H9 (cell line): ENCODE measurements at regions not wholly inside any gene's neighbourhood (a gene's known extent, or its start where the extent isn't known, plus 50 kb on each side); places are given as distances from the start of the nearest gene placed in this dataset.

Experiments used
- DNase-seq: peaks from one replicate; pipeline ENCODE4 v3.0.0-alpha.2; 2017
- H2AFZ ChIP-seq: one replicate; pipeline ENCODE4 v1.6.1; 2013; ENCODE audit warnings: mild to moderate bottlenecking, low read length, control low read depth, moderate library complexity
- H2AK5ac ChIP-seq: 2 replicates; pipeline ENCODE4 v1.6.1; 2013; ENCODE audit warnings: low read length, control low read depth, mixed read lengths; ENCODE audit not compliant: insufficient read length
- H2BK120ac ChIP-seq: one replicate; pipeline ENCODE4 v1.6.1; 2013; ENCODE audit warnings: low read depth, mild to moderate bottlenecking, low read length, control low read depth, inconsistent platforms; ENCODE audit not compliant: poor library complexity, severe bottlenecking
- H2BK12ac ChIP-seq: 2 replicates; pipeline ENCODE4 v1.6.1; 2013; ENCODE audit warnings: low read length, control low read depth, mixed read lengths, low read depth; ENCODE audit not compliant: insufficient read length
- H2BK15ac ChIP-seq: 2 replicates; pipeline ENCODE4 v1.6.1; 2013; ENCODE audit warnings: low read depth, low read length, control low read depth
- H2BK20ac ChIP-seq: one replicate; pipeline ENCODE4 v1.6.1; 2013; ENCODE audit warnings: low read depth, mild to moderate bottlenecking, low read length, control low read depth, inconsistent platforms; ENCODE audit not compliant: poor library complexity, severe bottlenecking
- H2BK5ac ChIP-seq: 2 replicates; pipeline ENCODE4 v1.6.1; 2013; ENCODE audit warnings: low read length, control low read depth, mixed read lengths; ENCODE audit not compliant: insufficient read length
- H3K14ac ChIP-seq: 2 replicates; pipeline ENCODE4 v1.6.1; 2013; ENCODE audit warnings: low read length, control low read depth; ENCODE audit not compliant: insufficient read depth
- H3K18ac ChIP-seq: 2 replicates; pipeline ENCODE4 v1.6.1; 2013; ENCODE audit warnings: low read depth, mild to moderate bottlenecking, mixed read lengths, low read length, control low read depth; ENCODE audit not compliant: insufficient read length
- H3K23ac ChIP-seq: 2 replicates; pipeline ENCODE4 v1.6.1; 2013; ENCODE audit warnings: low read length, control low read depth, mixed read lengths, low read depth; ENCODE audit not compliant: insufficient read length
- H3K23me2 ChIP-seq: 2 replicates; pipeline ENCODE4 v1.6.1; 2013; ENCODE audit warnings: low read depth, mild to moderate bottlenecking, mixed read lengths, low read length, control low read depth; ENCODE audit not compliant: insufficient read length, poor library complexity, severe bottlenecking
- H3K27ac ChIP-seq: 2 replicates; pipeline ENCODE4 v1.5.1; 2013; ENCODE audit warnings: low read length, control low read depth, mixed read lengths, low read depth; ENCODE audit not compliant: insufficient read length
- H3K27me3 ChIP-seq: 2 replicates; pipeline ENCODE4 v1.6.1; 2013; ENCODE audit warnings: low read length, control low read depth, inconsistent platforms; ENCODE audit not compliant: insufficient read depth
- H3K4ac ChIP-seq: 2 replicates; pipeline ENCODE4 v1.6.1; 2013; ENCODE audit warnings: low read depth, mild to moderate bottlenecking, control low read depth, inconsistent platforms, low read length, moderate library complexity
- H3K4me1 ChIP-seq: 2 replicates; pipeline ENCODE4 v1.6.1; 2013; ENCODE audit warnings: low read length, control low read depth, inconsistent platforms; ENCODE audit not compliant: insufficient read depth
- H3K4me2 ChIP-seq: 2 replicates; pipeline ENCODE4 v1.6.1; 2013; ENCODE audit warnings: low read length, control low read depth, mixed read lengths; ENCODE audit not compliant: insufficient read length, insufficient read depth
- H3K56ac ChIP-seq: 2 replicates; pipeline ENCODE4 v1.6.1; 2013; ENCODE audit warnings: low read depth, mild to moderate bottlenecking, mixed read lengths, low read length, control low read depth; ENCODE audit not compliant: insufficient read length
- H3K79me1 ChIP-seq: 2 replicates; pipeline ENCODE4 v1.6.1; 2013; ENCODE audit warnings: low read depth, mild to moderate bottlenecking, moderate library complexity, low read length, control low read depth, inconsistent platforms; ENCODE audit not compliant: insufficient read depth, poor library complexity, severe bottlenecking
- H3K79me2 ChIP-seq: 2 replicates; pipeline ENCODE4 v1.6.1; 2013; ENCODE audit warnings: low read length, control low read depth, inconsistent platforms; ENCODE audit not compliant: insufficient read depth
- H3K9ac ChIP-seq: 2 replicates; pipeline ENCODE4 v1.6.1; 2013; ENCODE audit warnings: low read length, control low read depth, mixed read lengths; ENCODE audit not compliant: insufficient read length; ENCODE audit errors: extremely low read depth
- H3K9me3 ChIP-seq: one replicate; pipeline ENCODE4 v1.6.1; 2013; ENCODE audit warnings: low read depth, low read length, inconsistent platforms; ENCODE audit not compliant: control insufficient read depth
- H3T11ph ChIP-seq: one replicate; pipeline ENCODE4 v1.6.1; 2013; ENCODE audit warnings: mild to moderate bottlenecking, low read length, control low read depth, inconsistent platforms
- H4K20me1 ChIP-seq: one replicate; pipeline ENCODE4 v1.6.1; 2013; ENCODE audit not compliant: control insufficient read depth, insufficient read length, insufficient read depth
- H4K5ac ChIP-seq: 2 replicates; pipeline ENCODE4 v1.6.1; 2013; ENCODE audit warnings: low read depth, mild to moderate bottlenecking, mixed read lengths, low read length, control low read depth; ENCODE audit not compliant: insufficient read length
- H4K8ac ChIP-seq: replicated peaks from 2 replicates; pipeline ENCODE4 v1.6.1; 2013; ENCODE audit warnings: low read length, control low read depth, mixed read lengths, low read depth; ENCODE audit not compliant: insufficient read length
- H4K91ac ChIP-seq: 2 replicates; pipeline ENCODE4 v1.6.1; 2013; ENCODE audit warnings: low read depth, mild to moderate bottlenecking, moderate library complexity, mixed read lengths, low read length, control low read depth; ENCODE audit not compliant: insufficient read length
- H3K27ac Mint-ChIP-seq, 3 experiments: 2 replicates in 2 of 3; 3 replicates in 1 of 3; pipeline ENCODE4 v1.8.0; 2020 to 2021; ENCODE audit warnings: mixed read lengths in 3 of 3, mild to moderate bottlenecking in 1 of 3, moderate library complexity in 1 of 3
- H3K27me3 Mint-ChIP-seq: 2 replicates; pipeline ENCODE4 v1.8.0; 2021; ENCODE audit warnings: low read depth, mild to moderate bottlenecking, moderate library complexity, mixed read lengths
- H3K36me3 Mint-ChIP-seq, 3 experiments: 2 replicates in 2 of 3; 3 replicates in 1 of 3; pipeline ENCODE4 v1.8.0; 2020 to 2021; ENCODE audit warnings: low read depth in 3 of 3, mixed read lengths in 3 of 3; ENCODE audit not compliant: insufficient read depth in 1 of 3
- H3K4me1 Mint-ChIP-seq, 2 experiments: 2 replicates each; pipeline ENCODE4 v1.8.0; 2020; ENCODE audit warnings: mixed read lengths in 2 of 2
- H3K4me3 Mint-ChIP-seq, 2 experiments: 2 replicates in 1 of 2; 3 replicates in 1 of 2; pipeline ENCODE4 v1.8.0; 2020 to 2021; ENCODE audit warnings: mild to moderate bottlenecking in 2 of 2, mixed read lengths in 2 of 2, moderate library complexity in 1 of 2
- H3K9me3 Mint-ChIP-seq, 2 experiments: 2 replicates in 1 of 2; 3 replicates in 1 of 2; pipeline ENCODE4 v1.8.0; 2020; ENCODE audit warnings: mild to moderate bottlenecking in 2 of 2, mixed read lengths in 2 of 2, moderate library complexity in 1 of 2
- CTCF ChIP-seq: fragments of 200-600 bp; sonication (generic); conservative IDR thresholded peaks from 3 replicates; pipeline ENCODE4 v1.8.0; 2021; ENCODE audit warnings: antibody characterized with exemption, mild to moderate bottlenecking
- WGBS: extraction: QIAGEN DNeasy Blood & Tissue Kit; methylation state at CpG from one replicate; pipeline ENCODE4 v1.1.7; 2013; ENCODE audit warnings: missing lambda C conversion rate, low lambda C conversion rate, mixed read lengths; ENCODE audit not compliant: insufficient read length; ENCODE audit errors: extremely low coverage; 5-methylcytosine and 5-hydroxymethylcytosine counted together

- Histone ChIP-seq H2AK5ac (no peak overlapping the region), H3K79me2 (no peaks in the 10 kb centered on the region), H2AFZ (no peak overlapping the region), H3K4me1 (no peaks in the 10 kb centered on the region), H3T11ph (no peak overlapping the region), H4K5ac (no peak overlapping the region), H3K23ac (no peak overlapping the region), H4K91ac (no peak overlapping the region), H3K27me3 (no peaks in the 10 kb centered on the region), H2BK120ac (no peak overlapping the region), H3K18ac (no peak overlapping the region), H4K8ac (no peak overlapping the region), H3K9ac (no peak overlapping the region), H3K14ac (no peak overlapping the region), H3K4me2 (no peak overlapping the region), H4K20me1 (no peaks in the 10 kb centered on the region), H2BK15ac (no peak overlapping the region), H3K9me3 (no peaks in the 10 kb centered on the region), H2BK5ac (no peak overlapping the region), H3K4ac (no peak overlapping the region), H3K27ac (no peak overlapping the region), H3K23me2 (no peaks in the 10 kb centered on the region), H2BK12ac (no peak overlapping the region), H3K56ac (no peak overlapping the region), H3K79me1 (no peaks in the 10 kb centered on the region), H2BK20ac (no peak overlapping the region)
- Mint-ChIP-seq H3K27ac (no peak overlapping the region), H3K27me3 (no peaks in the 10 kb centered on the region; the same call in 1 of the 2 replicates), H3K4me1 (peaks cover 8 to 13% of the 10 kb centered on the region in 2 experiments), H3K4me3 (peak overlapping the region in 1 of 2 experiments; percentile 11; a peak in 1 of 5 replicates), H3K36me3 (no peaks in the 10 kb centered on the region), H3K9me3 (no peaks in the 10 kb centered on the region; a peak in 1 of 5 replicates)
- DNase-seq = no peak
- TF ChIP-seq CTCF = no peak
- WGBS = no CpG with 5 or more reads among the region's 13 CpGs
These were observed 96.2 kb upstream of the CTDP1 start for GRCh38 chr18:79583426-79583825.
